Testis (tissue), 2 donors: ENCODE measurements at regions not wholly inside any gene's neighbourhood (a gene's known extent, or its start where the extent isn't known, plus 50 kb on each side); places are given as distances from the start of the nearest gene placed in this dataset.

Source experiments
- DNase-seq: peaks from one replicate; pipeline ENCODE4 v3.0.0-alpha.2; 2019
- H3K27ac ChIP-seq, 2 donors: fragments of 200-600 bp; sonication (generic); one replicate each; pipeline ENCODE4 v1.5.1; 2019
- H3K27me3 ChIP-seq: fragments of 200-600 bp; sonication (generic); one replicate; pipeline ENCODE4 v1.5.1; 2019
- H3K36me3 ChIP-seq: fragments of 200-600 bp; sonication (generic); one replicate; pipeline ENCODE4 v1.5.1; 2017; ENCODE audit warnings: low read depth; ENCODE audit errors: missing control alignments
- H3K4me1 ChIP-seq: fragments of 200-600 bp; sonication (generic); one replicate; pipeline ENCODE4 v1.5.1; 2019
- H3K4me3 ChIP-seq, 2 donors: fragments of 200-600 bp; sonication (generic); one replicate each; pipeline ENCODE4 v1.5.1; 2017 to 2019
- H3K9me3 ChIP-seq: fragments of 200-600 bp; sonication (generic); one replicate; pipeline ENCODE4 v1.5.1; 2017
- POLR2A ChIP-seq: fragments of 450-650 bp; IDR thresholded peaks from one replicate; pipeline ENCODE4 v1.6.1; 2017; ENCODE audit warnings: antibody characterized with exemption, mild to moderate bottlenecking, moderate library complexity
- WGBS, 2 donors: methylation state at CpG; one replicate each; pipeline ENCODE4 v1.1.5; 2018; 5-methylcytosine and 5-hydroxymethylcytosine counted together
- intact Hi-C: fragments of 100-400 bp; cut with DNase I; formaldehyde crosslinking; loops from one replicate; pipeline ENCODE4 v1.15.1; 2023; ENCODE audit warnings: low total_unique reads
- TF ChIP-seq, protein P1 (sequence below), 3 experiments: fragments of 450-650 bp in 2 of 3; fragments of 200-600 bp in 1 of 3; sonication (generic) in 1 of 3; IDR thresholded peaks; one replicate each; pipeline ENCODE4 v1.5.1; 2016 to 2019; ENCODE audit warnings: antibody characterized with exemption in 3 of 3, mild to moderate bottlenecking in 2 of 3, moderate library complexity in 1 of 3

DNA sequence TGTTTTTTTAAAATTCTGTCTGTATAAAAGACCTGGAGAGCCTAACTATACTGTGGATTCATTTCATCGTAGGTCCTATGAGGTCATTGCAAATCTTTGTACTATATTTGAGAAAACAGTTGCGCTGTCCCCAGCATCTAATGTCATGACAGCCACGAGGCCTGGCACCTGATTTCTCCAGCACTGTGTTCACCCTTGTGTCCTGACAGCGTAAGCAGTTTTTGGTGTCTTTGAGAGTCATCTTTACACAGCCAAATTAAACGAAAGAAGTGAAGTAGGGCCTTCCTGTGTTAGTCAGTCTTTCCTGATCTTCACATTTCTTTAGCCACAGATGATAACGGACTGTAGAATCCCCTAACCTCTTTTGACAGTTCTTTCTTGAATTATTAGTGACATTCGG is 70.6 kb upstream of the PHACTR2 start:
- Histone ChIP-seq H3K27ac (no peak overlapping the region), H3K9me3 (no peaks in the 10 kb centered on the region), H3K36me3 (no peaks in the 10 kb centered on the region), H3K4me1 (peaks cover 3% of the 10 kb centered on the region), H3K4me3 (no peak overlapping the region), H3K27me3 (no peaks in the 10 kb centered on the region)
- no peak for DNase-seq
- TF ChIP-seq, protein P1, sequence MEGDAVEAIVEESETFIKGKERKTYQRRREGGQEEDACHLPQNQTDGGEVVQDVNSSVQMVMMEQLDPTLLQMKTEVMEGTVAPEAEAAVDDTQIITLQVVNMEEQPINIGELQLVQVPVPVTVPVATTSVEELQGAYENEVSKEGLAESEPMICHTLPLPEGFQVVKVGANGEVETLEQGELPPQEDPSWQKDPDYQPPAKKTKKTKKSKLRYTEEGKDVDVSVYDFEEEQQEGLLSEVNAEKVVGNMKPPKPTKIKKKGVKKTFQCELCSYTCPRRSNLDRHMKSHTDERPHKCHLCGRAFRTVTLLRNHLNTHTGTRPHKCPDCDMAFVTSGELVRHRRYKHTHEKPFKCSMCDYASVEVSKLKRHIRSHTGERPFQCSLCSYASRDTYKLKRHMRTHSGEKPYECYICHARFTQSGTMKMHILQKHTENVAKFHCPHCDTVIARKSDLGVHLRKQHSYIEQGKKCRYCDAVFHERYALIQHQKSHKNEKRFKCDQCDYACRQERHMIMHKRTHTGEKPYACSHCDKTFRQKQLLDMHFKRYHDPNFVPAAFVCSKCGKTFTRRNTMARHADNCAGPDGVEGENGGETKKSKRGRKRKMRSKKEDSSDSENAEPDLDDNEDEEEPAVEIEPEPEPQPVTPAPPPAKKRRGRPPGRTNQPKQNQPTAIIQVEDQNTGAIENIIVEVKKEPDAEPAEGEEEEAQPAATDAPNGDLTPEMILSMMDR (IDR thresholded peaks at IDR 0.05): no peak
- no peak for TF ChIP-seq POLR2A
- intact Hi-C loops: no loop called here
- WGBS, 2 donors: 71 to 76% methylated on average over 7 of the region's 7 CpGs

DNA sequence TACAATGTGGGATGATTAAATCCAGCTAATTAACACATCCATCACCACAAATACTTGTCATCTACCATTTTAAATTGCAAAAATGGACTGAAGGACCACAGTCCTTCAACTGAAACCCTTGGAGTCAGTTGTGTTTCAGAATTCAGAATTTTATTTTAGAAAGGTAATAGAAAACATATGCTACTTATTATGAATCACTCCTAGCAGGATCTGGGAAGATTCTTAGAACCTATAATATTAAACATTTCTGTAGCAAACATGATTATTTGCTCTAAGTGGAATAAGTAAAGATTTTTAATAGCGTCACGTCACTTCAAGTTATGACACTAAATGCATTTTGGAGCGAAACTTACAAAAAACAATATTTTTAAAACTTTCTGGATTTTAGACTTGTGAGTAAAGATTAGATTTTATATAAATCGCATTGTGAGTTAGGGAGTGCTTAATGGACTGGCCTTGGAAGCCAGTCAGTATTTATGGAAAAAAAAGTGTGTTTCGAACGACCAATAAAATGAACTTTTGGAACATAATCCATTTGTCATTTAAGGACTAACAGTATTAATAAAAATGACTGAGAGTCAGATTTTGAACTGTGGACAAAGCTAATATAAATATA is 71.8 kb upstream of the PHACTR2 start:
- intact Hi-C loops: no loop called here
- H3K27me3 ChIP-seq: no peaks in the 10 kb centered on the region
- H3K36me3 ChIP-seq: no peaks in the 10 kb centered on the region
- H3K27ac ChIP-seq: no peak overlapping the region
- DNase-seq: no peak
- 87 to 90% methylated on average over 6 of the region's 6 CpGs for WGBS, 2 donors
- no peaks in the 10 kb centered on the region for H3K9me3 ChIP-seq
- no peak for TF ChIP-seq POLR2A
- TF ChIP-seq, protein P1 (IDR thresholded peaks at IDR 0.05): no peak
- peaks cover 3% of the 10 kb centered on the region for H3K4me1 ChIP-seq
- H3K4me3 ChIP-seq: no peak overlapping the region

DNA sequence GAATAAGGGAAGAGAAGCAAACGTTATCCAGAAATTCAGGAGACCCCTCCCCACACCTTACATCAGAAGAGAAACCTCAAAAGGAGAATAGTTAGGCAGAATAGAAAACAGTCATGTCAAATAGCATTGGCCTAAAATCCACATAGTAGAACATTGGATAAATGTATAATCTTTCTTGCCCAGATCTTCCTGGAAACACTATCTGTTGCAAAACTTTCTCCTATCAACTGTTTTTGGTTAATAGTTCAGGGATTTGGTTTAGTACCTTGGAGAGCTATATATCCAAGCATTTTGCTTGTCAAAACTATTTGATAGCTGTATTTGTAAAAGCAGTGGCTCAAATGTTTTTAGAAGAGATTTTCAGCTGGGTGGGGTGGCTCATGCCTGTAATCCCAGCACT is 74.3 kb upstream of the PHACTR2 start:
- no peak for DNase-seq
- Histone ChIP-seq H3K9me3 (no peaks in the 10 kb centered on the region), H3K27me3 (no peaks in the 10 kb centered on the region), H3K27ac (no peak overlapping the region), H3K4me1 (peaks cover 3% of the 10 kb centered on the region), H3K36me3 (no peaks in the 10 kb centered on the region), H3K4me3 (no peak overlapping the region)
- intact Hi-C loops: no loop called here
- WGBS, 2 donors: 57 to 69% methylated on average over 1 of the region's 1 CpG
- TF ChIP-seq, protein P1 (IDR thresholded peaks at IDR 0.05): no peak
- no peak for TF ChIP-seq POLR2A

DNA sequence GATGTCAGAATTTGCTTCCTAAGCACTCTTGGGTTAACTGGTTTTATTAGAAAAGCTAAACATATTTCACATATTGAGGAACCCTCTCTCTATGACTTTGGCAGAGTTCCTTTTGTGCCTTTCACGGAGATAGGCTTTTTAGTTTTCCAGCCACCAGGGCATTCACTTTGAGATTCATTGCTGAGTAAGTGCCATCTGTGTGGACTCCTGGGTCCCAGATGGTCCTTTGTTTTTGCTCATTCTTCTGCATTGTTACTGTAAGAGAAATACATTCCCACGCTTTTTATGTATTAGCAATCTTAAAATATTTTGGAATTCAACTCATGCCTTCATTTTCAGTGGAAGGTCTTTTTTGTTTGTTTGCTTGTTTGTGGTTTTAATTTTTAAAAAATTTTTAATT is 76.3 kb upstream of the PHACTR2 start:
- Histone ChIP-seq H3K4me3 (no peak overlapping the region), H3K27me3 (no peaks in the 10 kb centered on the region), H3K9me3 (no peaks in the 10 kb centered on the region), H3K36me3 (no peaks in the 10 kb centered on the region), H3K27ac (no peak overlapping the region), H3K4me1 (peaks cover 10% of the 10 kb centered on the region)
- DNase-seq: no peak
- no peak for TF ChIP-seq POLR2A
- TF ChIP-seq, protein P1 (IDR thresholded peaks at IDR 0.05): no peak
- intact Hi-C loops: no loop called here
- WGBS, 2 donors: 58 to 80% methylated on average over 2 of the region's 2 CpGs

DNA sequence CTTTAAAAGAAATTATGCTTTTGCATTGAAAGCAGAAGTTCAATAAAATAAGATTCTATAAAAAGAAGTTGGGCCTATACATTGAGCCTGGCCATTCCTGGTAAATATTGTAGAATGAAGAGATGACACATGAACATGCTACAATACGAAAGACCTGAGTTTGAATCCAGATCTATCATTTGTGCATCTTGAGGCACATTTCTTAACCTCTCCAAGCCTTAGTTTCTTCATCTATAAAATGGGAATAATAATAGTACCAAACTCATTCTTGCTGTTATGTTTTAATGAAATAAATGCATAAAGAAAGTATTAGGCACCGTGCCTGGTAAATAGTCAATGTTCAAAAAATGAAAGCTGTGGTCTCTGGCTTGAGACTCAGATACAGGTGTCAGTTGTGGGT is 76.9 kb upstream of the PHACTR2 start:
- no peak for DNase-seq
- Histone ChIP-seq H3K27me3 (no peaks in the 10 kb centered on the region), H3K4me3 (no peak overlapping the region), H3K27ac (no peak overlapping the region), H3K36me3 (no peaks in the 10 kb centered on the region), H3K4me1 (peaks cover 12% of the 10 kb centered on the region), H3K9me3 (no peaks in the 10 kb centered on the region)
- intact Hi-C loops: no loop called here
- TF ChIP-seq, protein P1 (IDR thresholded peaks at IDR 0.05): no peak
- TF ChIP-seq POLR2A: no peak
- WGBS, 2 donors: 94% methylated on average over 2 of the region's 2 CpGs
